ENCODE measurements at regions not wholly inside any gene's neighbourhood (a gene's known extent, or its start where the extent isn't known, plus 50 kb on each side); places are given as distances from the start of the nearest gene placed in this dataset.

- no peak for ATAC-seq (ENCODE audit: low FRiP score)
- TF ChIP-seq CTCF (IDR thresholded peaks at IDR 0.05): no peak
- no peak for DNase-seq (ENCODE audit: low spot score)
Observed at GRCh38 chr7:15851201-15851600, 164.7 kb upstream of the MEOX2 start.

- TF ChIP-seq CTCF (IDR thresholded peaks at IDR 0.05): no peak
- ATAC-seq (ENCODE audit: low FRiP score) (no peak), DNase-seq (ENCODE audit: low spot score) (no peak)
Observed at GRCh38 chr7:15848901-15849300, 162.4 kb upstream of the MEOX2 start.

GRCh38 chr7:15848362-15848761 is 161.9 kb upstream of the MEOX2 start:
- ATAC-seq (ENCODE audit: low FRiP score): no peak
- TF ChIP-seq CTCF (IDR thresholded peaks at IDR 0.05): no peak

GRCh38 chr7:15845868-15846267 is 159.4 kb upstream of the MEOX2 start:
- ATAC-seq (ENCODE audit: low FRiP score) (no peak), DNase-seq (ENCODE audit: low spot score) (no peak)
- no peak for TF ChIP-seq CTCF (IDR thresholded peaks at IDR 0.05)

More at GRCh38 chr7:15848362-15848761, 161.9 kb upstream of the MEOX2 start:
- no peak for DNase-seq (ENCODE audit: low spot score)

- ATAC-seq (ENCODE audit: low FRiP score): no peak
- DNase-seq (ENCODE audit: low spot score): no peak
- TF ChIP-seq CTCF (IDR thresholded peaks at IDR 0.05): no peak
Observed at GRCh38 chr7:15845461-15845860, 159.0 kb upstream of the MEOX2 start.

- DNase-seq (ENCODE audit: low spot score) (no peak), ATAC-seq (ENCODE audit: low FRiP score) (peak; percentile 54)
- TF ChIP-seq CTCF (IDR thresholded peaks at IDR 0.05): no peak
Observed at GRCh38 chr7:15839416-15840100, 153.1 kb upstream of the MEOX2 start.

- TF ChIP-seq CTCF (IDR thresholded peaks at IDR 0.05): no peak
- no peak for ATAC-seq (ENCODE audit: low FRiP score)
- DNase-seq (ENCODE audit: low spot score): no peak
Observed at GRCh38 chr7:15838265-15838664, 151.8 kb upstream of the MEOX2 start.
